Activated CD4-positive, alpha-beta T cell treated with anti-CD3 and anti-CD28 coated beads, Interleukin-2, amount 10 ng/mL, durations not matched to agents 24 days and 14 days (primary cell): ENCODE measurements at regions not wholly inside any gene's neighbourhood (a gene's known extent, or its start where the extent isn't known, plus 50 kb on each side); places are given as distances from the start of the nearest gene placed in this dataset.

Experiments
- DNase-seq: peaks from one replicate; pipeline ENCODE4 v3.0.0; 2022
- H3K27ac Mint-ChIP-seq: one replicate; pipeline ENCODE4 v1.8.0; 2022; ENCODE audit warnings: mild to moderate bottlenecking, mixed read lengths
- H3K27me3 Mint-ChIP-seq: one replicate; pipeline ENCODE4 v1.8.0; 2022; ENCODE audit warnings: mixed read lengths
- H3K36me3 Mint-ChIP-seq: one replicate; pipeline ENCODE4 v1.8.0; 2022; ENCODE audit warnings: low read depth, mild to moderate bottlenecking, mixed read lengths
- H3K4me1 Mint-ChIP-seq: one replicate; pipeline ENCODE4 v1.8.0; 2021; ENCODE audit warnings: mixed read lengths
- H3K4me3 Mint-ChIP-seq: one replicate; pipeline ENCODE4 v1.8.0; 2022; ENCODE audit warnings: mild to moderate bottlenecking, moderate library complexity, mixed read lengths
- H3K9me3 Mint-ChIP-seq: one replicate; pipeline ENCODE4 v1.8.0; 2021; ENCODE audit warnings: mixed read lengths
- intact Hi-C: fragments of 100-400 bp; cut with micrococcal nuclease; formaldehyde crosslinking; loops from one replicate; pipeline ENCODE4 v1.15.1; 2023

GRCh38 chr12:127760996-127761395 lies 506.0 kb upstream of the TMEM132C start:
- Mint-ChIP-seq H3K9me3 (peaks cover 15% of the 10 kb centered on the region), H3K4me3 (no peak overlapping the region), H3K4me1 (no peaks in the 10 kb centered on the region), H3K27ac (no peak overlapping the region), H3K27me3 (no peaks in the 10 kb centered on the region), H3K36me3 (no peaks in the 10 kb centered on the region)
- intact Hi-C loops: no loop called here
- DNase-seq: no peak

GRCh38 chr12:127761880-127762279 lies 505.1 kb upstream of the TMEM132C start:
- no peak overlapping the region for H3K27ac Mint-ChIP-seq
- H3K4me1 Mint-ChIP-seq: no peaks in the 10 kb centered on the region
- DNase-seq: no peak
- no peaks in the 10 kb centered on the region for H3K36me3 Mint-ChIP-seq
- H3K4me3 Mint-ChIP-seq: no peak overlapping the region
- peaks cover 7% of the 10 kb centered on the region for H3K9me3 Mint-ChIP-seq
- H3K27me3 Mint-ChIP-seq: no peaks in the 10 kb centered on the region
- intact Hi-C loops: no loop called here

GRCh38 chr12:127767656-127768055 lies 499.3 kb upstream of the TMEM132C start:
- DNase-seq: no peak
- H3K4me1 Mint-ChIP-seq: no peaks in the 10 kb centered on the region
- no peak overlapping the region for H3K27ac Mint-ChIP-seq
- H3K27me3 Mint-ChIP-seq: no peaks in the 10 kb centered on the region
- peaks cover 3% of the 10 kb centered on the region for H3K9me3 Mint-ChIP-seq
- no peaks in the 10 kb centered on the region for H3K36me3 Mint-ChIP-seq
- H3K4me3 Mint-ChIP-seq: no peak overlapping the region
- intact Hi-C loops: no loop called here

- no peak overlapping the region for H3K27ac Mint-ChIP-seq
These were observed 496.9 kb upstream of the TMEM132C start for GRCh38 chr12:127770118-127770517.

GRCh38 chr12:127771546-127771945 lies 495.4 kb upstream of the TMEM132C start:
- intact Hi-C loops: no loop called here
- DNase-seq: no peak
- Mint-ChIP-seq H3K27ac (no peak overlapping the region), H3K36me3 (no peaks in the 10 kb centered on the region), H3K4me3 (no peak overlapping the region), H3K4me1 (no peaks in the 10 kb centered on the region), H3K9me3 (peaks cover 6% of the 10 kb centered on the region), H3K27me3 (no peaks in the 10 kb centered on the region)

More at GRCh38 chr12:127770118-127770517, 496.9 kb upstream of the TMEM132C start:
- Mint-ChIP-seq H3K4me1 (no peaks in the 10 kb centered on the region), H3K27me3 (no peaks in the 10 kb centered on the region), H3K9me3 (peaks cover 3% of the 10 kb centered on the region), H3K4me3 (no peak overlapping the region), H3K36me3 (no peaks in the 10 kb centered on the region)
- intact Hi-C loops: no loop called here
- no peak for DNase-seq

GRCh38 chr12:127773520-127773919 lies 493.4 kb upstream of the TMEM132C start:
- Mint-ChIP-seq H3K9me3 (peaks cover 11% of the 10 kb centered on the region), H3K27ac (no peak overlapping the region), H3K27me3 (no peaks in the 10 kb centered on the region), H3K36me3 (no peaks in the 10 kb centered on the region), H3K4me3 (no peak overlapping the region), H3K4me1 (no peaks in the 10 kb centered on the region)
- intact Hi-C loops: no loop called here
- no peak for DNase-seq

- no peak for DNase-seq
- no peak overlapping the region for H3K4me3 Mint-ChIP-seq
- intact Hi-C loops: no loop called here
- peaks cover 16% of the 10 kb centered on the region for H3K9me3 Mint-ChIP-seq
- H3K36me3 Mint-ChIP-seq: no peaks in the 10 kb centered on the region
- H3K4me1 Mint-ChIP-seq: no peaks in the 10 kb centered on the region
- no peaks in the 10 kb centered on the region for H3K27me3 Mint-ChIP-seq
- H3K27ac Mint-ChIP-seq: no peak overlapping the region
These were observed 492.1 kb upstream of the TMEM132C start for GRCh38 chr12:127774828-127775227.

GRCh38 chr12:127779301-127780045 lies 487.5 kb upstream of the TMEM132C start:
- Mint-ChIP-seq H3K36me3 (no peaks in the 10 kb centered on the region), H3K4me3 (no peak overlapping the region), H3K27me3 (no peaks in the 10 kb centered on the region), H3K27ac (no peak overlapping the region), H3K9me3 (peaks cover 13% of the 10 kb centered on the region), H3K4me1 (no peaks in the 10 kb centered on the region)
- no peak for DNase-seq
- intact Hi-C loops: no loop called here

- H3K36me3 Mint-ChIP-seq: no peaks in the 10 kb centered on the region
- H3K4me1 Mint-ChIP-seq: no peaks in the 10 kb centered on the region
- peaks cover 13% of the 10 kb centered on the region for H3K9me3 Mint-ChIP-seq
- no peak for DNase-seq
- intact Hi-C loops: no loop called here
- no peak overlapping the region for H3K4me3 Mint-ChIP-seq
- no peak overlapping the region for H3K27ac Mint-ChIP-seq
- H3K27me3 Mint-ChIP-seq: no peaks in the 10 kb centered on the region
These were observed 486.1 kb upstream of the TMEM132C start for GRCh38 chr12:127780881-127781280.

GRCh38 chr12:127781336-127781735 lies 485.6 kb upstream of the TMEM132C start:
- peaks cover 11% of the 10 kb centered on the region for H3K9me3 Mint-ChIP-seq
- no peak for DNase-seq
- H3K4me3 Mint-ChIP-seq: no peak overlapping the region
- intact Hi-C loops: no loop called here
- H3K27ac Mint-ChIP-seq: no peak overlapping the region
- no peaks in the 10 kb centered on the region for H3K36me3 Mint-ChIP-seq
- no peaks in the 10 kb centered on the region for H3K4me1 Mint-ChIP-seq
- no peaks in the 10 kb centered on the region for H3K27me3 Mint-ChIP-seq

- Mint-ChIP-seq H3K4me3 (no peak overlapping the region), H3K27me3 (no peaks in the 10 kb centered on the region), H3K27ac (no peak overlapping the region), H3K36me3 (no peaks in the 10 kb centered on the region), H3K4me1 (no peaks in the 10 kb centered on the region), H3K9me3 (no peaks in the 10 kb centered on the region)
- DNase-seq: no peak
- intact Hi-C loops: no loop called here
These were observed 481.4 kb upstream of the TMEM132C start for GRCh38 chr12:127785540-127785939.

- no peak for DNase-seq
- no peaks in the 10 kb centered on the region for H3K9me3 Mint-ChIP-seq
- H3K27me3 Mint-ChIP-seq: no peaks in the 10 kb centered on the region
- no peaks in the 10 kb centered on the region for H3K4me1 Mint-ChIP-seq
- no peak overlapping the region for H3K27ac Mint-ChIP-seq
- H3K36me3 Mint-ChIP-seq: no peaks in the 10 kb centered on the region
- no peak overlapping the region for H3K4me3 Mint-ChIP-seq
- intact Hi-C loops: no loop called here
These were observed 480.9 kb upstream of the TMEM132C start for GRCh38 chr12:127785986-127786590.

- intact Hi-C loops: no loop called here
- Mint-ChIP-seq H3K36me3 (no peaks in the 10 kb centered on the region), H3K4me3 (no peak overlapping the region), H3K4me1 (no peaks in the 10 kb centered on the region), H3K27ac (no peak overlapping the region), H3K27me3 (no peaks in the 10 kb centered on the region), H3K9me3 (no peaks in the 10 kb centered on the region)
- no peak for DNase-seq
These were observed 479.4 kb upstream of the TMEM132C start for GRCh38 chr12:127787544-127787943.

- intact Hi-C loops: no loop called here
- no peak overlapping the region for H3K27ac Mint-ChIP-seq
- H3K27me3 Mint-ChIP-seq: no peaks in the 10 kb centered on the region
- H3K4me3 Mint-ChIP-seq: no peak overlapping the region
- DNase-seq: no peak
- H3K36me3 Mint-ChIP-seq: no peaks in the 10 kb centered on the region
- H3K9me3 Mint-ChIP-seq: no peaks in the 10 kb centered on the region
- H3K4me1 Mint-ChIP-seq: no peaks in the 10 kb centered on the region
These were observed 476.6 kb upstream of the TMEM132C start for GRCh38 chr12:127790376-127790775.

- Mint-ChIP-seq H3K27me3 (no peaks in the 10 kb centered on the region), H3K27ac (no peak overlapping the region), H3K9me3 (no peaks in the 10 kb centered on the region), H3K36me3 (no peaks in the 10 kb centered on the region), H3K4me3 (no peak overlapping the region), H3K4me1 (no peaks in the 10 kb centered on the region)
- intact Hi-C loops: no loop called here
- DNase-seq: no peak
These were observed 475.8 kb upstream of the TMEM132C start for GRCh38 chr12:127791217-127791616.
